Bronchial epithelial cell (primary cell): ENCODE measurements at regions not wholly inside any gene's neighbourhood (a gene's known extent, or its start where the extent isn't known, plus 50 kb on each side); places are given as distances from the start of the nearest gene placed in this dataset.

Source experiments
- DNase-seq: peaks from one replicate; pipeline ENCODE4 v3.0.0-alpha.2; 2010; ENCODE audit warnings: low read depth
- FAIRE-seq: peaks from 2 replicates; lab custom pipeline; 2011; peaks lifted over from hg19 to GRCh38; lab: Jason Lieb, UNC
- H3K27me3 ChIP-seq: 2 replicates; pipeline ENCODE4 v1.5.1; 2011; ENCODE audit warnings: low read length; ENCODE audit not compliant: control insufficient read depth, insufficient read depth
- H3K36me3 ChIP-seq: 2 replicates; pipeline ENCODE4 v1.5.1; 2011; ENCODE audit warnings: low read length; ENCODE audit not compliant: control insufficient read depth, insufficient read depth
- H3K4me3 ChIP-seq: 2 replicates; pipeline ENCODE4 v1.5.1; 2011; ENCODE audit warnings: mild to moderate bottlenecking, low read depth, low read length, control low read depth
- TF ChIP-seq, protein P1 (sequence below): IDR thresholded peaks from 2 replicates; pipeline ENCODE4 v1.5.1; 2011; ENCODE audit warnings: mild to moderate bottlenecking, moderate library complexity, low read length, control low read depth, inconsistent platforms; ENCODE audit not compliant: insufficient read depth, severe bottlenecking

DNA sequence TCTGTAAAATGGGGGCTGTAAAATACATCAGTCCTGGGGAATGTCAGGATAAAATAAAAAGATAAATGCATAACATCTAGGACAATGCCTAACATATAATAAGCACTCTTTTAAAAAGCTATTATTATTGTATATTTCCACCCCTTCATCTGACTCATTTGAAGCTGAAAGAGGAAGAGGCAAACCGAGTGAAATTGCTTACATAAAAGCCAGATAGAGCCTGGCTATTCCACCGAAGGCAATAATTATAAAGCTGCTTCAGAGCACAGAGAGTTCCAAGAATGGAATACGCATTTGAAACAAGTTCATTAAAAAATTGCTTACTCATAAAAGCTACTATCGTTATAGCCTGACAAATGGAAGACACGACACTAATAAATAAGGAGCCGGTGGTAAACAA lies 186.1 kb upstream of the CAMK1G start:
- Histone ChIP-seq H3K36me3 (no peaks in the 10 kb centered on the region), H3K27me3 (no peaks in the 10 kb centered on the region), H3K4me3 (no peak overlapping the region)
- DNase-seq, result no peak
- TF ChIP-seq, protein P1, sequence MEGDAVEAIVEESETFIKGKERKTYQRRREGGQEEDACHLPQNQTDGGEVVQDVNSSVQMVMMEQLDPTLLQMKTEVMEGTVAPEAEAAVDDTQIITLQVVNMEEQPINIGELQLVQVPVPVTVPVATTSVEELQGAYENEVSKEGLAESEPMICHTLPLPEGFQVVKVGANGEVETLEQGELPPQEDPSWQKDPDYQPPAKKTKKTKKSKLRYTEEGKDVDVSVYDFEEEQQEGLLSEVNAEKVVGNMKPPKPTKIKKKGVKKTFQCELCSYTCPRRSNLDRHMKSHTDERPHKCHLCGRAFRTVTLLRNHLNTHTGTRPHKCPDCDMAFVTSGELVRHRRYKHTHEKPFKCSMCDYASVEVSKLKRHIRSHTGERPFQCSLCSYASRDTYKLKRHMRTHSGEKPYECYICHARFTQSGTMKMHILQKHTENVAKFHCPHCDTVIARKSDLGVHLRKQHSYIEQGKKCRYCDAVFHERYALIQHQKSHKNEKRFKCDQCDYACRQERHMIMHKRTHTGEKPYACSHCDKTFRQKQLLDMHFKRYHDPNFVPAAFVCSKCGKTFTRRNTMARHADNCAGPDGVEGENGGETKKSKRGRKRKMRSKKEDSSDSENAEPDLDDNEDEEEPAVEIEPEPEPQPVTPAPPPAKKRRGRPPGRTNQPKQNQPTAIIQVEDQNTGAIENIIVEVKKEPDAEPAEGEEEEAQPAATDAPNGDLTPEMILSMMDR, result no peak
- FAIRE-seq, result no peak

DNA sequence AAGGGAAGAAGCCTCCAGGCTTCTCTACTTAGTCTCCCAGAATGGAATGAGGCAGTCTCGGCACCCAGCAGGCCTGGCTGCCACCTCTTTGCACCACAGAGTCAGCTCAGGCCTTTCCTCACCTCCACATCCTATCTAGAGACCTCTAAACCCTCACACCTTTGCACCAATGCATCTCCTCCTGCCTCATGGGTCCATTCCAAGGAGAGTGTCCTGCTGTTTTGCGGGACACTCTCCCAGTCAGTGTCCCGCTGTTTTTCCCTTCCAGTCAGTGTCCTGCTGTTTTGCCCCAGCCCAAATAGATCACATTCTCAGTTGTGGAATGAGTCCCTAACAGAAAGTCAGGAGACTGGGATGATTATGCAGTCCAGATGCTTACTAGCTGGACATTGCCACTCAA lies 185.6 kb upstream of the CAMK1G start:
- DNase-seq (no peak), FAIRE-seq (no peak)
- Histone ChIP-seq H3K4me3 (no peak overlapping the region), H3K27me3 (no peaks in the 10 kb centered on the region), H3K36me3 (no peaks in the 10 kb centered on the region)
- TF ChIP-seq, protein P1, result no peak

DNA sequence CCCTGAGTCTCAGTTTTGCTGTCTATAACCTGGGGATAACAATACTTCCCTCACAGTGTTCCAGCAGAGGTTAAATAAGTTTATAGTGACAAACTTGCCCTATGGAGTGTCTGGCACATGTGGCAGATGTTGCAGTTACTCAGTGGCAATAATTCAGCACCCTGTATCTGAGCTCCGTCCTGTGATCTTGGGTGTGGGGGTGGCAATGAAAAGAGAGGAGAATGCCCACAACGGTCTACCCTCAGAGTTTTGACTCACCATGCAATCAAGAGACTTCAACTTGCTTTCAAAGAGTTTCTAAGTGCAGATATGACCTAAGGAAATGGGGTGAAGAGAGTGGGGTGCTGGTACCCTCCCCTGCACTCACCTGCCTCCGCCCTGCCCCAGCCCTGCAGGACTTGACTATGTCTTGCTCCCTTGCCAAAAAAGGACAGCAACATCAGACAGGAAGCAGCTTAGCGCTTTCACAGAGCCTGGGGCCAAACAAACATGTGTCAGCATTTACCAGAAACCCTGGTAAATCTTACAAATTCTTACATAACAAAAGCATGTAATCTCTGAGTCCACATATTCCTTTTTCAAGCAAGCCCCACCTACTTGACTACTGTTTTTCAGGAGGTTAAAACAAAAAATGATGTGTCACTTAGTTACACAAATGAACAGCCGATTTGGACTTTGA lies 185.1 kb upstream of the CAMK1G start:
- DNase-seq, result peak; percentile 100
- Histone ChIP-seq H3K4me3 (no peak overlapping the region), H3K27me3 (no peaks in the 10 kb centered on the region), H3K36me3 (no peaks in the 10 kb centered on the region)
- peak; percentile 82 for FAIRE-seq
- TF ChIP-seq, protein P1, result no peak

DNA sequence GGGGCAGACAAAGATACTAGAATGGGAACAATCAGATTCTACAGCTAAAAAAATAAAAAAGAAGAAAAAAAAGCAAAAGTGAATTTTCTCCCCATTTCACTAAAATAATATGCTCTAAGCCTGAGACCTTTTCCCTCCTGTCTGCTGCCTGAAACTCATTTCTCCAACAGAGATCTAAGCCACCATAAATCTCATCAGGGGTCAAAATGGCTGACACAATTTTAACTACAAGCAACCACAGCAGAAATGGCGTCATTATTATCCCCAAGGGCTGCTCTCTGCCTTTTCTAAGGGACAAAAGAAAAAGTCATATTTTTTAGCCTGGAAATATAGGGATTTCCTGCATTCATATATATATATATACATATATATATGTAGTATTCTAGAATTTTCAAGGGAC lies 183.7 kb upstream of the CAMK1G start:
- no peak for FAIRE-seq
- TF ChIP-seq, protein P1, result no peak
- Histone ChIP-seq H3K27me3 (no peaks in the 10 kb centered on the region), H3K4me3 (no peak overlapping the region), H3K36me3 (no peaks in the 10 kb centered on the region)
- no peak for DNase-seq

GRCh38 chr1:209400351-209401220 lies 182.9 kb upstream of the CAMK1G start:
- no peak for DNase-seq
- H3K4me3 ChIP-seq, result no peak overlapping the region
- TF ChIP-seq, protein P1, result no peak
- no peaks in the 10 kb centered on the region for H3K27me3 ChIP-seq
- FAIRE-seq, result peak; percentile 52
- H3K36me3 ChIP-seq, result no peaks in the 10 kb centered on the region
